Keratinocyte (primary cell): ENCODE measurements at regions not wholly inside any gene's neighbourhood (a gene's known extent, or its start where the extent isn't known, plus 50 kb on each side); places are given as distances from the start of the nearest gene placed in this dataset.

Experiments used
- CTCF ChIP-seq, 3 experiments: IDR thresholded peaks in 1 of 3; conservative IDR thresholded peaks in 1 of 3; optimal IDR thresholded peaks in 1 of 3; 2 replicates in 2 of 3; 3 replicates in 1 of 3; pipeline versions ENCODE3 to v1.5.1; 2011; ENCODE audit warnings: low read length in 3 of 3, mild to moderate bottlenecking in 3 of 3, moderate library complexity in 2 of 3, control low read depth in 1 of 3, inconsistent platforms in 1 of 3; ENCODE audit not compliant: insufficient read depth in 2 of 3; ENCODE audit errors: extremely low read depth in 1 of 3
- EZH2 ChIP-seq: IDR thresholded peaks from one replicate; pipeline ENCODE4 v1.6.1; 2012; ENCODE audit warnings: inconsistent platforms, mild to moderate bottlenecking, low read length, moderate library complexity

GRCh38 chr11:134799386-134799785, 387.3 kb upstream of the B3GAT1 start:
- TF ChIP-seq CTCF (optimal IDR thresholded peaks at IDR 0.05 in 1 of 3, IDR thresholded peaks at IDR 0.05 in 1 of 3, conservative IDR thresholded peaks at IDR 0.05 in 1 of 3; ENCODE audit: extremely low read depth in 1 of 3, insufficient read depth in 2 of 3, low read length in 3 of 3) (no peak), EZH2 (no peak)
